ENCODE measurements at regions not wholly inside any gene's neighbourhood (a gene's known extent, or its start where the extent isn't known, plus 50 kb on each side); places are given as distances from the start of the nearest gene placed in this dataset.

GRCh38 chr5:135648116-135648515 lies 69.3 kb upstream of the CXCL14 start:
- ChIA-PET SMC1A (ENCODE audit: uncharacterized antibody, unreplicated experiment) (no interaction called here), CTCF (no interaction called here), POLR2A (no interaction called here), RAD21 (ENCODE audit: unreplicated experiment) (no interaction called here)
- Histone ChIP-seq H3K4me3 (no peak overlapping the region), H3K4me1 (ENCODE audit: control insufficient read depth, insufficient read depth, low read length) (no peaks in the 10 kb centered on the region), H3K27ac (ENCODE audit: control insufficient read depth, insufficient read depth) (no peak overlapping the region), H3K9me3 (replicated peaks; ENCODE audit: control insufficient read depth, insufficient read depth, low read length) (no peaks in the 10 kb centered on the region), H4K20me1 (ENCODE audit: control insufficient read depth, insufficient read depth) (no peaks in the 10 kb centered on the region), H3K4me2 (ENCODE audit: control insufficient read depth, insufficient read depth) (no peak overlapping the region), H2AFZ (ENCODE audit: control insufficient read depth, low read depth, low read length) (no peak overlapping the region), H3K27me3 (replicated peaks in 1 of 2; ENCODE audit: control insufficient read depth in 2 of 2, insufficient read depth in 2 of 2, low read length in 1 of 2) (no peaks in the 10 kb centered on the region), H3K9ac (ENCODE audit: control insufficient read depth, insufficient read depth, low read length) (no peak overlapping the region), H3K79me2 (ENCODE audit: control insufficient read depth, insufficient read depth, low read length) (no peaks in the 10 kb centered on the region), H3K36me3 (ENCODE audit: control insufficient read depth in 2 of 2, insufficient read depth in 2 of 2, low read length in 1 of 2) (no peaks in the 10 kb centered on the region)
- in situ Hi-C loops (cut with MboI) (no loop called here), intact Hi-C loops (cut with micrococcal nuclease; ENCODE audit: unreplicated experiment) (no loop called here)
- TF ChIP-seq ZNF622 (IDR thresholded peaks at IDR 0.05) (no peak), E2F8 (IDR thresholded peaks at IDR 0.05; ENCODE audit: low read depth, partially characterized antibody) (no peak), ZNF24 (IDR thresholded peaks at IDR 0.05) (no peak), FOS (IDR thresholded peaks at IDR 0.05; ENCODE audit: borderline replicate concordance, extremely low read depth, insufficient read length) (no peak), CEBPZ (IDR thresholded peaks at IDR 0.05; ENCODE audit: low read depth, low read length) (no peak), TBL1XR1 (IDR thresholded peaks at IDR 0.05; ENCODE audit: low read depth, low read length) (no peak), SKIL (IDR thresholded peaks at IDR 0.05; ENCODE audit: low read depth, poor library complexity, severe bottlenecking) (no peak), RELB (IDR thresholded peaks at IDR 0.05; ENCODE audit: low read depth) (no peak)
- 14% methylated on average over 2 of the region's 2 CpGs for WGBS (ENCODE audit: insufficient coverage, insufficient replicate concordance, low lambda C conversion rate, missing lambda C conversion rate)
- DNase-seq (ENCODE audit: low read depth, low spot score) (no peak), ATAC-seq (no peak), FAIRE-seq (no peak)
- BruUV-seq (replicated peaks): no TSS peak

All from GM12878 (cell line).